ENCODE measurements at regions not wholly inside any gene's neighbourhood (a gene's known extent, or its start where the extent isn't known, plus 50 kb on each side); places are given as distances from the start of the nearest gene placed in this dataset.

DNA sequence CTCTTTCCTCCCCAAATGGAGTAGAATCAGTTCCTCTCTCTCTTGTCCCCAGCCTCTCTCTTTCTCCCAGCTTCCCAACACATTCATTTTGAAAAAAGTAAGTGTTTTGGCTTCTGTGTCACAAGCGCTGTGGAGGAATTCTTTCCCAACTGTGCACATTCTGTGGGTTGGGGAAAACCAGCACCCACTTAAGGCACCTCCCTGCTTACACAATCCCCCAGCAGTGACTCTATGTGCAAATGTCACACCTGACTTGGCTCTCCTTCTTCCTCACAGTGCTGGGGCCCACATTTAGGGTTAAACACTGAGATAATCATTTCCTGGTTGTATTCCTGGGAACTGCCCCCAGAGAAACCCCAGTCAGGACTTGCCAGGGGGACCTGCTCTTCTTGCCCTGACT lies 358.1 kb upstream of the ZNF32 start:
- CTCF ChIA-PET = no interaction called here
- Histone ChIP-seq H3K36me3 (ENCODE audit: control insufficient read depth, insufficient read depth, low read length) (no peaks in the 10 kb centered on the region), H3K4me3 (ENCODE audit: low read depth, low read length) (no peak overlapping the region), H3K27me3 (ENCODE audit: control insufficient read depth, insufficient read depth, low read length) (no peaks in the 10 kb centered on the region)
- no peak for DNase-seq (ENCODE audit: low read depth)
- POLR2A ChIA-PET = interaction anchor here (0.5 kb wide), 1 partner anchor 300 kb away, joined by 4 read pairs; no protein-coding TSS in a partner anchor
- TF ChIP-seq, protein P1, sequence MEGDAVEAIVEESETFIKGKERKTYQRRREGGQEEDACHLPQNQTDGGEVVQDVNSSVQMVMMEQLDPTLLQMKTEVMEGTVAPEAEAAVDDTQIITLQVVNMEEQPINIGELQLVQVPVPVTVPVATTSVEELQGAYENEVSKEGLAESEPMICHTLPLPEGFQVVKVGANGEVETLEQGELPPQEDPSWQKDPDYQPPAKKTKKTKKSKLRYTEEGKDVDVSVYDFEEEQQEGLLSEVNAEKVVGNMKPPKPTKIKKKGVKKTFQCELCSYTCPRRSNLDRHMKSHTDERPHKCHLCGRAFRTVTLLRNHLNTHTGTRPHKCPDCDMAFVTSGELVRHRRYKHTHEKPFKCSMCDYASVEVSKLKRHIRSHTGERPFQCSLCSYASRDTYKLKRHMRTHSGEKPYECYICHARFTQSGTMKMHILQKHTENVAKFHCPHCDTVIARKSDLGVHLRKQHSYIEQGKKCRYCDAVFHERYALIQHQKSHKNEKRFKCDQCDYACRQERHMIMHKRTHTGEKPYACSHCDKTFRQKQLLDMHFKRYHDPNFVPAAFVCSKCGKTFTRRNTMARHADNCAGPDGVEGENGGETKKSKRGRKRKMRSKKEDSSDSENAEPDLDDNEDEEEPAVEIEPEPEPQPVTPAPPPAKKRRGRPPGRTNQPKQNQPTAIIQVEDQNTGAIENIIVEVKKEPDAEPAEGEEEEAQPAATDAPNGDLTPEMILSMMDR (IDR thresholded peaks at IDR 0.05; ENCODE audit: insufficient read depth, low read depth, low read length) = no peak

DNA sequence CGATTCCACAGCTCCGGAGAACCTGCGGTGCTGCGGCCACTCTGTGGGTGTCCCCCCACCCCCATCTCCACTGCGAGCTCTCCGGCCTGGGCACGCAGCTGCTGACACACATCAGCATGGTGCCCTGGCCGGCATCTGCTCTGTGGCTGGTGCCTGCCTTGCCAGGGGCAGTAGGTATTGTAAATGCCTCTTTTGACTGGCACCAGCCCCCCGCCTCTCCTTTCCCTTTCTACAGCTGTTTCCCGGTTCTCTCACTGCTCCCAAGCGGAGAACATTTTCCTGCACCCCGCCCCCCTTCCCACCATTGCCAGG lies 357.1 kb upstream of the ZNF32 start:
- TF ChIP-seq, protein P1 (IDR thresholded peaks at IDR 0.05; ENCODE audit: insufficient read depth, low read depth, low read length) = no peak
- DNase-seq (ENCODE audit: low read depth) = no peak
- Histone ChIP-seq H3K36me3 (ENCODE audit: control insufficient read depth, insufficient read depth, low read length) (no peaks in the 10 kb centered on the region), H3K27me3 (ENCODE audit: control insufficient read depth, insufficient read depth, low read length) (no peaks in the 10 kb centered on the region), H3K4me3 (ENCODE audit: low read depth, low read length) (no peak overlapping the region)
- CTCF ChIA-PET = no interaction called here
- POLR2A ChIA-PET = no interaction called here

DNA sequence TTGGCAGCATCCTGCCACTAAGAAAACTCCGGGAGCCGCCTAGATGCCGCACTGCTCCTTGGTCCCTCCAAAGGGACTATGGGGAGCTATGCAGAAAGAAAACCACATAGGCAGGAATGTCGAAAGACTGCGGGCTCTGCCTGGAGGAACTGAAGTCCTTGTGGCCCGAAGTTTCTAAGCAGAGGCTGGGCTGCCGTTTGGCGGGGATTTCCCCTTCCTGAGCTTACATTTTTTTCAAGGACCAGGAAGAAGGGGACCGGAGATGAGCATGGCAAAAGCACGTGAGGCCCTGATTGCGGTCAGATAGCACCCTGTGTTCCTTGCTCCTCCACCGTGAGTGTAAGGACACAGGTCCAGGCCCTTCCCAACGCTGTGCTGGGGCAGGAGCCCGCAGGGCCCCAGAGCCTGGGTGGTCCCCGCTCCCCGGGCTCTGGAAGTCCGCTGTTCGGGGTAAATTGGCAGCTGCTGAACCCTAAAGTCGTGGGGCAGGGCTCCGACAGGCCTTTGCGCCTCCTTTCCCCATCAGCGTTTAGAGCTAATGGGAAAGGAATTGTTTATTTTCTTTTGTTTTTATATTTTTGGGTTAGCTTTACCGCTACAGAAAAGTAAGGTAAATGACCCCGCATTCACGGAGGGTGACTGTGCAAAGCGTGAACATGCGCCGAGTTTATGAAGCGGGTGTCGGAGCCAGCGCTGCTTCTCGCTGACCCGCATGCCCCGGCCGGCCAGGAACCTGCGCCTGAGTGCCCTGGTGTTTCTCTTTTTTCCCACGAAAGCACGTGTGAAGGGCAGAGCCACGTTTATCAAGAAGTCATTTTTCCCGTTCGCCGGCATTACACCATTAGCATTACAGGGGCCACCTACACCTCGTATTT lies 356.5 kb upstream of the ZNF32 start:
- POLR2A ChIA-PET = no interaction called here

DNA sequence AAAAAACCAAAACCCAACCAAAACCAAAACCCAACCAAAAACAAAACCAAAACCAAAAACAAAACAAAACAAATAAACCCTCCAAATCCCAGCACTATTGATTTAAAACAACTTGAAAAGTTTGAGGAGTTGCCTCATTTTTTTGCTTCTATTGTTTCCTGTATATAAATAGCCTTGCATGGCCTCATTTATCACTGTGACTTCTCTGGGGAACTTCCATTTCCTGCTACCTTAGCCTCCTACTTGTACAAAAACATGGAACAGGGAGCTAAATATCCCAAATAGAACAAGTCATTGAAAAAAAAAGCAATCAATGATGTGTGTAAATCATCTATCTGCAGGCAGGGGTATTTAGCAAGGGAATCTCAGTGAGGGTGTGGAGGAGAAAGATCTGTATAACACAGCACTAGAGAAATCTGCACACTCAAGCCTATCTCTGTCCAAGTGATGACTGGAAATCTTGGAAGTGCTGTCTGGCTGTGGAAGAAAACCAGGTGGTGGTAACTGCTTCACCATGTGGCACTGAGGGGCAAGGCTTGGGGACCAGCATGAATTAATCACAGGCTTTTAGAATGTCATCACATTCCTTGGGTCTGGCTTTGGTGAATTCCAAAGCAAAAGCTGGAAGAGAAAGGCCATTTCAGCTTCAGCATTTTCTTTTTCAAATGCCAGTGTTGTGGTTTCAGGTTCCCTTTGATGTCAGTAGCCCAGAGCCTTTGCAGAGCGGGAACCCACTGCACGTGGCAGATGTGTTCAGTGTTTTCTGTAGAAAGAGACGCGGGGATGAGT lies 349.5 kb upstream of the ZNF32 start:
- DNase-seq (ENCODE audit: low read depth) = no peak
- TF ChIP-seq, protein P1 (IDR thresholded peaks at IDR 0.05; ENCODE audit: insufficient read depth, low read depth, low read length) = no peak
- Histone ChIP-seq H3K4me3 (ENCODE audit: low read depth, low read length) (no peak overlapping the region), H3K27me3 (ENCODE audit: control insufficient read depth, insufficient read depth, low read length) (no peaks in the 10 kb centered on the region), H3K36me3 (ENCODE audit: control insufficient read depth, insufficient read depth, low read length) (no peaks in the 10 kb centered on the region)
- ChIA-PET POLR2A (no interaction called here), CTCF (no interaction called here)

More for the DNA sequence above, 356.5 kb upstream of the ZNF32 start:
- CTCF ChIA-PET = no interaction called here
- no peak for DNase-seq (ENCODE audit: low read depth)
- Histone ChIP-seq H3K36me3 (ENCODE audit: control insufficient read depth, insufficient read depth, low read length) (no peaks in the 10 kb centered on the region), H3K27me3 (ENCODE audit: control insufficient read depth, insufficient read depth, low read length) (no peaks in the 10 kb centered on the region), H3K4me3 (ENCODE audit: low read depth, low read length) (no peak overlapping the region)
- TF ChIP-seq, protein P1 (IDR thresholded peaks at IDR 0.05; ENCODE audit: insufficient read depth, low read depth, low read length) = no peak

DNA sequence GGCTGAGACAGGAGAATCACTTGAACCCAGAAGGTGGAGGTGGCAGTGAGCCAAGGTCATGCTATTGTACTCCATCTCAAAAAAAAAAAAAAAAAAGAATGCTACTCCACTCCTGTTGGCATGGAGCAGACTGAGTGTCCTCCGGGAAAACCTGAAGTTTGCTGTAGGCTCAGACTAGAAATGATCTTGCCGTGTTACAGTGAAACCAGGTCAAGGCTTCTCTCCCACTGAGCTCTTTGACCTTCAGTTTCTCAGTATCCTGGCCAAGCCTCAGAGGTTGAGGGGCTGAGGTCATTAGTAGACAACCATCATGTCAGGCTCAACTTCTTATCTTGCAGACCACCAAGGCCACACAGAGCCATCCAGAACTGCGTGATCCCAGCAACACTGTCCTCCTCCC lies 348.6 kb upstream of the ZNF32 start:
- DNase-seq (ENCODE audit: low read depth) = no peak
- no peak overlapping the region for H3K4me3 ChIP-seq (ENCODE audit: low read depth, low read length)
- TF ChIP-seq, protein P1 (IDR thresholded peaks at IDR 0.05; ENCODE audit: insufficient read depth, low read depth, low read length) = no peak
- ChIA-PET CTCF (interaction anchor here (1.3 kb wide), 1 partner anchor 9 kb away, joined by 5 read pairs; no protein-coding TSS in a partner anchor), POLR2A (no interaction called here)
- H3K36me3 ChIP-seq (ENCODE audit: control insufficient read depth, insufficient read depth, low read length) = no peaks in the 10 kb centered on the region
- H3K27me3 ChIP-seq (ENCODE audit: control insufficient read depth, insufficient read depth, low read length) = no peaks in the 10 kb centered on the region
